UCSD-AML1 (cell line): ENCODE measurements at regions not wholly inside any gene's neighbourhood (a gene's known extent, or its start where the extent isn't known, plus 50 kb on each side); places are given as distances from the start of the nearest gene placed in this dataset.
"Not testable (repeated sequence)": the region's sequence is repeated elsewhere in the genome, so short reads cannot be mapped to it uniquely, and the experiment has no call there.

ENCODE experiments used
- DNase-seq: peaks from one replicate; lab custom pipeline; 2025; ENCODE audit not compliant: unreplicated experiment; lab: John Stamatoyannopoulos, UW

- not testable (repeated sequence) for DNase-seq
These were observed 190.7 kb upstream of the VIPR2 start for GRCh38 chr7:159335181-159335926.

- DNase-seq, result not testable (repeated sequence)
These were observed 188.3 kb upstream of the VIPR2 start for GRCh38 chr7:159332854-159333479.

- DNase-seq, result no peak
These were observed 186.8 kb upstream of the VIPR2 start for GRCh38 chr7:159331462-159331861.

- DNase-seq, result no peak
These were observed 185.2 kb upstream of the VIPR2 start for GRCh38 chr7:159329818-159330378.

GRCh38 chr7:159328096-159328495 is 183.4 kb upstream of the VIPR2 start:
- DNase-seq, result no peak

GRCh38 chr7:159323359-159323758 is 178.7 kb upstream of the VIPR2 start:
- no peak for DNase-seq

GRCh38 chr7:159321278-159321677 is 176.6 kb upstream of the VIPR2 start:
- no peak for DNase-seq

- no peak for DNase-seq
These were observed 174.2 kb upstream of the VIPR2 start for GRCh38 chr7:159318682-159319351.

- DNase-seq, result no peak
These were observed 172.6 kb upstream of the VIPR2 start for GRCh38 chr7:159317294-159317693.

- DNase-seq, result no peak
These were observed 166.5 kb upstream of the VIPR2 start for GRCh38 chr7:159311172-159311494.

GRCh38 chr7:159310457-159311171 is 165.9 kb upstream of the VIPR2 start:
- DNase-seq, result no peak

- DNase-seq, result not testable (repeated sequence)
These were observed 164.5 kb upstream of the VIPR2 start for GRCh38 chr7:159309214-159309613.

GRCh38 chr7:159306012-159306411 is 161.3 kb upstream of the VIPR2 start:
- DNase-seq, result no peak

- DNase-seq, result not testable (repeated sequence)
These were observed 160.5 kb upstream of the VIPR2 start for GRCh38 chr7:159305185-159305584.

- not testable (repeated sequence) for DNase-seq
These were observed 158.8 kb upstream of the VIPR2 start for GRCh38 chr7:159303510-159303909.

- DNase-seq, result no peak
These were observed 151.5 kb upstream of the VIPR2 start for GRCh38 chr7:159296093-159296681.

- not testable (repeated sequence) for DNase-seq
These were observed 141.8 kb upstream of the VIPR2 start for GRCh38 chr7:159286487-159286886.

- no peak for DNase-seq
These were observed 136.9 kb upstream of the VIPR2 start for GRCh38 chr7:159281573-159281972.

- DNase-seq, result no peak
These were observed 135.3 kb upstream of the VIPR2 start for GRCh38 chr7:159280008-159280407.

- DNase-seq, result no peak
These were observed 128.1 kb upstream of the VIPR2 start for GRCh38 chr7:159272739-159273138.

- no peak for DNase-seq
These were observed 127.1 kb upstream of the VIPR2 start for GRCh38 chr7:159271781-159272180.
